Liver (tissue), 8 donors: ENCODE measurements at regions not wholly inside any gene's neighbourhood (a gene's known extent, or its start where the extent isn't known, plus 50 kb on each side); places are given as distances from the start of the nearest gene placed in this dataset.

Experiments used
- DNase-seq: peaks from one replicate; pipeline ENCODE4 v3.0.0-alpha.2; 2017; ENCODE audit warnings: low spot score
- H3K27ac ChIP-seq, 2 donors: one replicate each; pipeline ENCODE4 v1.7.0; 2013; ENCODE audit warnings: inconsistent platforms in 2 of 2, low read length in 2 of 2, control low read depth in 1 of 2, low read depth in 1 of 2, mild to moderate bottlenecking in 1 of 2
- H3K27me3 ChIP-seq, 4 donors: one replicate each; pipeline versions ENCODE4 v1.6.1 to v1.7.0; 2013; ENCODE audit warnings: low read length in 3 of 4, inconsistent platforms in 1 of 4, mild to moderate bottlenecking in 1 of 4, moderate library complexity in 1 of 4; ENCODE audit not compliant: control insufficient read depth in 4 of 4, insufficient read depth in 4 of 4
- H3K36me3 ChIP-seq, 4 donors: one replicate each; pipeline versions ENCODE4 v1.6.1 to v1.7.0; 2013; ENCODE audit warnings: low read length in 3 of 4, mild to moderate bottlenecking in 3 of 4, low read depth in 1 of 4, moderate library complexity in 1 of 4; ENCODE audit not compliant: control insufficient read depth in 4 of 4, insufficient read depth in 3 of 4
- H3K4me1 ChIP-seq, 4 donors: one replicate each; pipeline versions ENCODE4 v1.6.1 to v1.7.0; 2013; ENCODE audit warnings: low read length in 3 of 4, mild to moderate bottlenecking in 3 of 4, moderate library complexity in 1 of 4; ENCODE audit not compliant: control insufficient read depth in 4 of 4, insufficient read depth in 4 of 4
- H3K4me3 ChIP-seq, 3 donors: one replicate each; pipeline versions ENCODE4 v1.6.1 to v1.7.0; 2013; ENCODE audit warnings: low read length in 3 of 3, control low read depth in 1 of 3, low read depth in 1 of 3, mild to moderate bottlenecking in 1 of 3
- H3K9ac ChIP-seq, 2 donors: one replicate each; pipeline ENCODE4 v1.7.0; 2013; ENCODE audit warnings: low read length in 2 of 2, mild to moderate bottlenecking in 2 of 2, moderate library complexity in 2 of 2, control low read depth in 1 of 2, low read depth in 1 of 2
- H3K9me3 ChIP-seq, 4 donors: one replicate each; pipeline versions ENCODE4 v1.6.1 to v1.7.0; 2013; ENCODE audit warnings: low read length in 3 of 4; ENCODE audit not compliant: control insufficient read depth in 4 of 4
- ATF3 ChIP-seq: IDR thresholded peaks from 2 replicates; pipeline ENCODE4 v1.6.1; 2016; ENCODE audit warnings: antibody characterized with exemption
- CTCF ChIP-seq: fragments of 150-350 bp; IDR thresholded peaks from 2 replicates; pipeline ENCODE4 v1.5.1; 2017; ENCODE audit warnings: improper control_type of control experiment, low read depth, low read length; ENCODE audit not compliant: missing input control
- EGR1 ChIP-seq, 2 donors: IDR thresholded peaks; 2 replicates each; pipeline ENCODE4 v1.6.1; 2016 to 2018; ENCODE audit warnings: antibody characterized with exemption in 2 of 2, low read depth in 2 of 2
- FOXA1 ChIP-seq: IDR thresholded peaks from 2 replicates; pipeline ENCODE4 v1.6.1; 2016; ENCODE audit warnings: antibody characterized with exemption
- FOXA2 ChIP-seq: IDR thresholded peaks from 2 replicates; pipeline ENCODE4 v1.6.1; 2016; ENCODE audit warnings: antibody characterized with exemption
- GABPA ChIP-seq, 2 donors: IDR thresholded peaks in 1 of 2; conservative IDR thresholded peaks in 1 of 2; 2 replicates each; pipeline ENCODE4 v1.6.1; 2016; ENCODE audit warnings: antibody characterized with exemption in 2 of 2, mild to moderate bottlenecking in 1 of 2, moderate library complexity in 1 of 2
- HNF4A ChIP-seq, 2 donors: conservative IDR thresholded peaks; 2 replicates each; pipeline ENCODE4 v1.6.1; 2016; ENCODE audit warnings: antibody characterized with exemption in 2 of 2, mild to moderate bottlenecking in 2 of 2
- HNF4G ChIP-seq: IDR thresholded peaks from 2 replicates; pipeline ENCODE4 v1.6.1; 2016; ENCODE audit warnings: antibody characterized with exemption
- JUND ChIP-seq, 2 donors: IDR thresholded peaks; 2 replicates each; pipeline ENCODE4 v1.6.1; 2016; ENCODE audit warnings: antibody characterized with exemption in 2 of 2
- MAX ChIP-seq: IDR thresholded peaks from 2 replicates; pipeline ENCODE4 v1.6.1; 2016; ENCODE audit warnings: antibody characterized with exemption
- NR2F2 ChIP-seq: IDR thresholded peaks from 2 replicates; pipeline ENCODE4 v1.6.1; 2016; ENCODE audit warnings: antibody characterized with exemption
- RAD21 ChIP-seq, 2 donors: IDR thresholded peaks; 2 replicates each; pipeline ENCODE4 v1.6.1; 2016; ENCODE audit warnings: antibody characterized with exemption in 2 of 2, mild to moderate bottlenecking in 2 of 2
- REST ChIP-seq: IDR thresholded peaks from 2 replicates; pipeline ENCODE4 v1.6.1; 2016; ENCODE audit warnings: antibody characterized with exemption, mild to moderate bottlenecking
- RXRA ChIP-seq, 2 donors: IDR thresholded peaks; 2 replicates each; pipeline ENCODE4 v1.6.1; 2017 to 2018; ENCODE audit warnings: antibody characterized with exemption in 2 of 2, mild to moderate bottlenecking in 1 of 2
- SP1 ChIP-seq: IDR thresholded peaks from 2 replicates; pipeline ENCODE4 v1.6.1; 2018; ENCODE audit warnings: antibody characterized with exemption, mild to moderate bottlenecking
- TAF1 ChIP-seq: conservative IDR thresholded peaks from 2 replicates; pipeline ENCODE4 v1.6.1; 2016; ENCODE audit warnings: antibody characterized with exemption, mild to moderate bottlenecking
- YY1 ChIP-seq: IDR thresholded peaks from 2 replicates; pipeline ENCODE4 v1.6.1; 2016; ENCODE audit warnings: antibody characterized with exemption, mild to moderate bottlenecking
- ZBTB33 ChIP-seq: IDR thresholded peaks from 2 replicates; pipeline ENCODE4 v1.6.1; 2016; ENCODE audit warnings: antibody characterized with exemption
- WGBS: extraction: QIAGEN DNeasy Blood & Tissue Kit; methylation state at CpG from one replicate; pipeline ENCODE4 v1.1.7; 2013; 5-methylcytosine and 5-hydroxymethylcytosine counted together
- donor health status: healthy.
- donor health status: healthy.
- donor health status: healthy.
- donor health status: healthy.
- donor health status: healthy.

- TF ChIP-seq FOXA2 (no peak), ATF3 (no peak), MAX (no peak)
Measured at GRCh38 chr14:82720946-82721345, 1187.3 kb upstream of the SEL1L start (continued).

- Histone ChIP-seq H3K9ac (no peak overlapping the region), H3K36me3 (no peaks in the 10 kb centered on the region), H3K27ac (no peak overlapping the region), H3K4me1 (no peaks in the 10 kb centered on the region), H3K4me3 (no peak overlapping the region), H3K27me3 (peaks cover 0 to 3% (median 0%) of the 10 kb centered on the region in 4 donors), H3K9me3 (no peaks in the 10 kb centered on the region)
- TF ChIP-seq RXRA (IDR thresholded peaks at IDR 0.05): no peak
- TF ChIP-seq HNF4G: no peak
- no peak for TF ChIP-seq HNF4A (conservative IDR thresholded peaks at IDR 0.05)
- no peak for TF ChIP-seq RAD21 (IDR thresholded peaks at IDR 0.05)
- TF ChIP-seq FOXA1: no peak
- TF ChIP-seq GABPA (IDR thresholded peaks at IDR 0.05 in 1 of 2, conservative IDR thresholded peaks at IDR 0.05 in 1 of 2): no peak
- TF ChIP-seq YY1: no peak
- TF ChIP-seq REST: no peak
- no peak for TF ChIP-seq MAX
- TF ChIP-seq CTCF: no peak
- TF ChIP-seq EGR1 (IDR thresholded peaks at IDR 0.05; ENCODE audit: low read depth in 2 of 2): no peak
- TF ChIP-seq TAF1: no peak
- TF ChIP-seq ZBTB33: no peak
- TF ChIP-seq FOXA2: no peak
- no peak for TF ChIP-seq SP1
- no peak for TF ChIP-seq JUND (IDR thresholded peaks at IDR 0.05)
- no peak for TF ChIP-seq ATF3
- no peak for TF ChIP-seq NR2F2
- DNase-seq: no peak
- WGBS: 31% methylated on average over 2 of the region's 2 CpGs
Measured at GRCh38 chr14:82724316-82724715, 1190.7 kb upstream of the SEL1L start.
